Pons (tissue), 1 donor: ENCODE measurements at regions not wholly inside any gene's neighbourhood (a gene's known extent, or its start where the extent isn't known, plus 50 kb on each side); places are given as distances from the start of the nearest gene placed in this dataset.

Experiments
- DNase-seq: peaks from one replicate; pipeline ENCODE4 v3.0.0-alpha.2; 2016; ENCODE audit warnings: low spot score

GRCh38 chr9:35540315-35540714, 50.4 kb downstream of the RUSC2 start:
- DNase-seq, result no peak

- no peak for DNase-seq
Observed at GRCh38 chr9:35546853-35547252, 56.9 kb downstream of the RUSC2 start.

GRCh38 chr9:35547889-35548418, 57.1 kb upstream of the TESK1 start:
- no peak for DNase-seq

- DNase-seq, result no peak
Observed at GRCh38 chr9:35548571-35548970, 56.5 kb upstream of the TESK1 start.

GRCh38 chr9:35549441-35549840, 55.6 kb upstream of the TESK1 start:
- DNase-seq, result no peak

GRCh38 chr9:35552376-35552775, 52.7 kb upstream of the TESK1 start:
- DNase-seq, result no peak

GRCh38 chr9:35552837-35553236, 52.2 kb upstream of the TESK1 start:
- no peak for DNase-seq

- peak; percentile 89 for DNase-seq
Observed at GRCh38 chr9:35553670-35554543, 51.2 kb upstream of the TESK1 start.

GRCh38 chr9:35555246-35555701, 49.8 kb upstream of the TESK1 start:
- DNase-seq, result no peak
